OCI-LY3 (cell line): ENCODE measurements at regions not wholly inside any gene's neighbourhood (a gene's known extent, or its start where the extent isn't known, plus 50 kb on each side); places are given as distances from the start of the nearest gene placed in this dataset.

Experiments
- CTCF ChIP-seq: fragments of 200-600, 300-600 bp; sonication (generic); IDR thresholded peaks from 2 replicates; pipeline ENCODE4 v1.5.1; 2014; ENCODE audit warnings: antibody characterized with exemption, low read length, low read depth
- EZH2phosphoT487 ChIP-seq: fragments of 200-600 bp; shearing (Covaris generic); IDR thresholded peaks from 2 replicates; pipeline ENCODE4 v1.6.1; 2018; ENCODE audit warnings: antibody characterized with exemption, mixed run types, low read depth

GRCh38 chr4:59179372-59179771 lies 2020.8 kb upstream of the ADGRL3 start:
- TF ChIP-seq CTCF = no peak
- no peak for TF ChIP-seq EZH2phosphoT487
